Middle frontal gyrus (tissue), 1 donor: ENCODE measurements at regions not wholly inside any gene's neighbourhood (a gene's known extent, or its start where the extent isn't known, plus 50 kb on each side); places are given as distances from the start of the nearest gene placed in this dataset.
"Not testable (repeated sequence)": the region's sequence is repeated elsewhere in the genome, so short reads cannot be mapped to it uniquely, and the experiment has no call there.

Experiments used
- DNase-seq: peaks from one replicate; pipeline ENCODE4 v3.0.0-alpha.2; 2015; ENCODE audit warnings: low spot score; ENCODE audit errors: extremely low spot score

DNA sequence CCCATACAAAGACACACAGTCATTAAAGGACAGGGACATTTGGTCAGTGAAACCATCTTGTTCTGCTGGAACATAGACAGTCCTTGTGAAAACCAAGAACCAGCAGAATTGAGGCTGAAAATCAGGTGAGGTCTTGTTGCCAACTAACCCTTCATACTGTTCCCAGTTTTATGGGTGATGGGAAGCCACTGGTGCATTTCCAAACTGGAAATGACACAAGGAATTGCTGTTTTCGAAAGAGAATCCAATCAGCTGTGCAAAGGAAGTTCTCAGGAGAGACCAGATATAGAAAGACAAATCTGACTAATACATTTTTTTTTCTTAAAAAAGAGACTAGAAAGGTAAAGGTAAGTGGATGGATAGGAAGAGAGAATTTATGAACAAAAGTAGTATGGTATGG is 948.2 kb downstream of the TSN start:
- no peak for DNase-seq

DNA sequence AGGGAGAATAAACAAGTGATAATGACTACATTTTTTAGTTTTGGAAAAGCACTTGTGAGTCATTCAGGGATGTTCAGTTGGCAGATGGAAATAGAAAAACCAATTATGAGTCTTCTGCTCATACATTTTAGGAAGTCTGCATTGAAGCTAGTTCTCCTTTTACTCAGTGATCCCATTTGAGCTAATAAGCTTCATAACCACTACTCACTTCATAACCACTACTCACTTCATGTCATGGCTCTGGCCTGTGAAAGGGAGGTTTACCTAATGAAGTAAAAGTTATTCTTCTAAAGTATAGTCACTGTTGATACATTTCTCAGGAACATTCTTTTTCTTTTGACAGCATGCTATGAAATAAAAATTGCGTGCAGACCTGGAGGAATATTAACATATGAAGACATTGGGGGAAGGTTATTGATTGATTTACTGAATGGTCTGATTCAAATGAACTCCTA is 948.7 kb downstream of the TSN start:
- DNase-seq = no peak

DNA sequence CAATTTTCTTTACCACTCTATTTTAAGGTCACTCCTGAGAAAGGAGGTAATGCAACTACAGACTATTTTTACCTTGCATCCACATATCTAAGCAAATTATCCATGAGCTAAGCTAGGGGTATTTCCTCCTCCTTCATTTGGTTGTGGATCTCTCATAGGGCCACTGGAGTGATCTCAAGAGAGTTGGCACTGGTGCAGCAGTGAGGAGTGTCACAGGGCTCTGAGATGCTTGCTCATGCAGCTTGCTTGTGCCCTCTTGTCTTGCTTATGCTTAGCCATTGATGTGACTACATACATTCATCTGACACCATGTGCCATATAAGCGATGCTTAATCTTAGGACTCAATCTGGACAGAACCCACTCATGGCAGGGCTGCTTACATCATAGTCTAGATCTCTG is 950.3 kb downstream of the TSN start:
- DNase-seq = no peak

DNA sequence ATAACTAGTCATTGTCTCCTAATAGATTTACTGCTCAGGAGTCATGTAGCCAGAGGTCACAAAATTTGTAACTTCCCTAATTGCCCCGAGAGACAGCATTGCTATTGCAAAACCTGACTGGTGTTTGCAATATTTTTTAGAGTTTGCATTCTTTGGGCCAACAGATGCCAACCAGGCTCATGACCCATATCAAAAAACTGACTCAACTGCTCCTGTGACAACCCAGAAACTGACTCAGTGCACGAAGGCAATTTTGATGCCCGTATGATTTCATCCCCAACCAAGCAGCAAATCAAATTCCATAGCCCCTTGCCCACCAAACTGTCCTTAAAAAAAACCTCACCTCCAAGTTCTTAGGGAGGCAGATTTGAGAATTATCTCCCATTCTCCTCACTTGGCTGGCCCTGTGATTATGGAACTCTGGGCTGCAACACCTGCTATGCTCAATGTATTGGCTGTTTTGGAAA is 951.3 kb downstream of the TSN start:
- no peak for DNase-seq

DNA sequence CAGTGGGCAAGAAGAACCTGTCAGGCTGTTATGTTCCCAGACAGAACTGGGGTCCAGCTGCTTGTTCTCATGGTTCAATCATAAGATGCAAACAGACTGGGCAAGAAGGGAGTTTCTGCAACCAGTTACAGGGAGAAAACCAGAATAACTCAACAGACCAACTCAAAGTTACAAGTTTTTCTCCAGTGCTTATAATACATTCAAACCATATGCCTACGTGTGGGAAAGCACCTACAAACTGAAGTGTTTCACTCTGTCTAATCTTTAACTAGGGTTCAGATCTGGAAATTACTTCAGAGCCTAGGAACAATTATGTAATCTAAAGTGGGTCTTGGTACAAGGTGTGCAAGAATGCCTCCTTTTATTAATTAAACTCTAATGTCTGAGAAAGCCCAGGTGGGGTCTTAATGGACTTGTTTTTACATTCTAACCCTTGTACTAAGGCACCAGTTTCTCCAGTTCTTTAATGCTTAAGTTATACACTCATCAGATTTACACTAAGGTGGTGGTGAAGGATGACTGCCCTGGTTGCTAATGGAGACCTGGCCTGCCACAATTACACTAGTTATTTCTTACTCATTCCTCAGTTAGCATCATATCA is 951.9 kb downstream of the TSN start:
- no peak for DNase-seq

DNA sequence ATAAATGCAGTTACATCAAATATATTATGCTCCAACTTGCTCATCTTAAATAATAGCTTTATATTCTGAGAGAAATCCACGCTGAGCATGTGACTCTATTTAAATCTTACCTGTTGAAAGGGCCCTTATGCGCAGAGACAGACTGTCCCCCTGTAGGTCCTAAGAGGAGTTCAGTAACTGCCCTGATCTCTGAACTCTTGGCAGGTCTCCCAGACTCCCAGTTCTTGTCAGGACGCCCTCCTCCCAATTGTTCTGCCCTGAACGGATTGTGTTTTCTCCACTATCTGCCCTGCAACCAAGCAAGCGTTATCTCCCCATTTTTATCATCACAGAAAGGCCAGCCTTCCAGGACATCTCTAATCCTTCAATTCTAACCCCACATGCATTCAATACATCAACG is 954.6 kb downstream of the TSN start:
- DNase-seq = no peak

DNA sequence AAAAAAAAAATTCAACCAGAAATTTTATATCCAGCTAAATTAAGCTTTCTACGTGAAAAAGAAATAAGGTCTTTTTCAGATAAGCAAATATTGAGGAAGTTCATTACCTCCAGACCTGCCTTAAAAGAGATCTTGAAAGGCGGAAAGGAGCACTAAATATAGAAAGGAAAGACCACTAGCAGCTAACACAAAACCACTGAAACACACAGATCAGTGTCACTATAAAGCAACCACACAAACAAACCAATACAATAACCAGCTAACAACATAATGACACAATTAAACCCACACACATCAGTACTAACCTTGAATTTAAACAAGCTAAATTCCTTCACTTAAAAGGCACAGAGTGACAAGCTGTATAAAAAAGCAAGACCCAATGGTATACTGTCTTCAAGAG is 958.3 kb downstream of the TSN start:
- no peak for DNase-seq

DNA sequence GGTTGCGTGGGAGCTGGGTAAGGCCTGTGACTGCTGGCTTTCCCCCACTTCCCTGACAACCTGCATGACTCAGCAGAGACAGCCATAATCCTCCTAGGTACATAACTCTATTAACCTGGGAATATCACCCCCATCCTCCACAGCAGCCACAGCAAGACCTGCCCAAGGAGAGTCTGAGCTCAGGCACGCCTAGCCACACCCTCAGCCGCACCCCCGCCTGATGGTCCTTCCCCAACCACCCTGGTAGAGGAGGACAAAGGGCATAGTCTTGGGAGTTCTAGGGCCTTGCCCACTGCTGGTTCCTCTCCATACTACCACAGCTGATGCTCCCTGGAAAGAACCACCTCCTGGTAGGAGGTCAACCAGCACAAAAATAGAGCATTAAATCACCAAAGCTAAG is 965.4 kb downstream of the TSN start:
- DNase-seq = not testable (repeated sequence)

DNA sequence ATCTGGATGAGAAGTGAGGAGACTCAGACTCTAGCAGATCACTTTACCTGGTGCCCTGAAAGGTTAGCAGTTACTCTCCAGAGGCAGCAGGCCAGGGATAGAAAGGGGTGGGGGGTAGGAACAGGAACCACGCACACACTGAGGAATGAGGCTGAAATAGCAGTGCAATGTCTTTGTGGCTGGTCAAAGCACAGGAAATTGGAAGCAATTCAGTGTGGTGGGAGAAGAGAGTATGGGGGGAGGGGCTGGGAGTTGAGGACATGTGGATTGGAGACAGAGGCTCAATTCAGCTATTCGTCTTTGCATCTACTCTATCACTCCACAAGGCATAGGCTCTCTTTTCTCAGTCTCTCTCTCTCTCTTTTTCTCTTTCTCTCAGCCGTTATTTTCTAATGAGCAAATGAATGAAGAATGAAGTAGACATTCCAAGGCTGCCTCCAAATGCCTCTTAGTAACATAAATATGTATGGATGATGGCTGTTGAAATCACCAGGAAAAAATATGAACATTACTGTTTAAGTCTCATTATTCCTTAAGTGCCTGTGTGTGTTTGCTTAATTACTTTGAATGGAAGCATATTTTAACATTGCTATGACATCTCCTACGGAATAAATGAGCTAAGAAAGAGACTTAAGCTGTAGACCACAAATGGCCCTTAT is 979.4 kb downstream of the TSN start:
- no peak for DNase-seq

DNA sequence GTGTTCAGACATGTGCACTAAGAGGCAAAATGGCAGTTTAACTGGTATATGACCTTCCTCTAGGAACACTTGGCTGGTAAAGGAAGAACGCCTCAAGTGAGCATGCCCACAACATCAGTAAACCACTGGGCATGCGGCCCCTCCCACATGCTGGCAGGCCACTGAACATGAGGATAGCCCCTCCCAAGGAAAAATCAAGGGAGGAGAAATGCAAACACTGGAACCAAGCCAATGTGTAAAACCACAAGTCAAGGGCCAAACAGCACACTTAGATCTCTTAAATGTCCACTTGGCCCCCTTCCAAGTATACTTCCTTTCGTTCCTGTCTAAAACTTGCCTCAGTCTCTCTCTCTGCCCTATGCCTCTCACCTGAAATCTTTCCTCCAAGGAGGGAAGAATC is 980.8 kb downstream of the TSN start:
- DNase-seq = no peak

DNA sequence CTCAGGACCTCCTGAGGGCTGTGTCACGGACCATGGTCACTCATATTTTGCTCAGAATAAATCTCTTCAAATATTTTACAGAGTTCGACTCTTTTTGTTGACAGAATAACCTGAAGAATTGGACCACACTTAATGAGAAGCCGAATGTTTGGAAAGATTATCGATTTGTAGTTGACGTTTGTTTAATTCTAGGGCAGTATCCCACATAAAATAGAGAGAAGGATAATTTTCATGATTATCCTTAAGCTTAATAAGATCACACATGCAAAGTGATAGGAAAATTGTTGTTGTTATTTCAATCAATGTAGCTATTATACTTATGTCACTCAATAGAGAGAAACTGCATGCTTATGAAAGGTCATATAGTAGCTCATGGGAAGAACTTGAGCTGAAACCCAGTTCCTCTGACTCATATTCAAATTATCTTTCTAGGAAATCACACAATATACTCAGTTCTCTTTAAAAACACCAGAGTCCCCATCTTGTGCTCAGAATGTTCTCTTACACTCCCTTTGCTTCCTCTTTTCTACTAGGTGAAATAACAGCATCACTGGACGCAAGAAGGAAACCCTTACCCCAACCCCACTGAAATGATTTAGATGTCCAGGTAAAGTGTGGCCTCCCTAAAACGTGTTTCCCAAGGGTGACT is 982.1 kb downstream of the TSN start:
- DNase-seq = no peak

DNA sequence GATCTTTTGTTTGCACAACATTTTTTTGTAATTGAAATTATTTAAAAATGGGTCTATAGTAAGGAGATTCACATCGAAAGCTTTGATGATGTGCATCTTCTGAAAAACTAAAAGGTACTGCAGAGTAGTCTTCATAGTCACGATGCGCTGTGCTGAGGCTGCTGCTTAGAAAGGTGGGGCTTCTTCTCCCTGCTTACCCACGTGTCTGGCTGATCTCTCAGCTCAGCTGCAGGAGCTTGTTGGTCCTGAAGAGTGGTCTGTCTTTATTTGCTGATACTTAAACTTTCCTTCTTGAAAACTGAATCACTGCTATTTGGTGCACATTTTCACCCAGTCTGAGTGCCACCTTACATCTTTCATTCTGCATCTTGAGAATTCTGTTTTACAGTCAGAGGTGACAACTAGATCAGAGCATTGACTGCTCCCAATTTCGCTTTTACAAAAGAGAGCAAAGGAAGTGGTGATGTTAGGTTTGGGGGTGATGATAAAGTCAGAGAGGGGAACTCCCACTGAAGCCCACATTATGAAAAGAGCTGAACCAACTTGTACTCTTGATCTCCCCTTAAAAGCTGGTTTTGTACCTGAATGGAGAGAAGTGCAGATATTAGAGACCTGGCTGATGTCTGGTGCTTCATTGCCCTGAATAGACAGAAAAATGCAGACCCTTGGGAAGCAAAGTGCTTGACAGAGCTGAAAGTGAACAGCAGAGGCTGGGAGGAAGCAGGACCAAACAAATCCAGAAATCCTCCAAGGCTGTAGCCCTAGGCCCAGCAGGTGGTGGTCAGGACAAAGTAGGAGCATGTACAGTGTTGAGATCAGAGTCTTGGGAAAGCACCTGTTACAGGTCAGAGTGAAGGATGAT is 984.5 kb downstream of the TSN start:
- DNase-seq = no peak

DNA sequence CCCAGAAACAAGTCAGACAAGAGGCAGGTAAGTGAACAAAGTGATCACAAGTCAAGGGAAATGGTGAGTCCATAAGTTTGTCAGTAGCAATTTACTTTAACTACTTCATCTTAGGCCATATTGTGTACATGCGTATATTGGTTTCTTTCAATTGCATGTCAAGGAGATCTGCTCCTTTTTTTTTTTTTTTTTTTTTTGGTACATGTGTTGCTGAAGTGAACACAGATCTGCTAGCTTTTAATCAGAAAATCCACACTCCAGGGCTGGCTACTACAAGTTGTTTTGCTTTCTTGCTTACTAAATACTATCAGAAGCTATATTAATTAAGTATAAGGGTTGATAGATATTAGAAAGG is 985.1 kb downstream of the TSN start:
- no peak for DNase-seq

DNA sequence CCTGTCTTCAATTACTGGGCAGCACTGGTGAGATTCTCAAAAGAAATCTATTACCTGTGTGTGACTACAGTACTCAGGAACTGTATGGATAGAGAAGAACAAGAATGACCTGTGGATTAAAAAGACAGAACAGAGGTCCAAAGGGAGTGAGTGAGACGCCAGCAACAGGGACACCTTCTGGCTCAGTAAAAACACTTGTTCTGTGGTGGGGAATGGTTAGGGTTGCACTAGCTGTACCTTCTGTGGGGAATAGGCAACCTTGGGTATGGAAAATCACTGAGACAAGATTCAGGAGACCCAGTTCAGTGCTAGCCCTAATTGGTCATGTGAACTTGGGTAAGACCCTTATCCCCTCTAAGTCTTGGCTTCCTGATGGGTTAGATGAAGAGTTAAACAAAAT is 986.0 kb downstream of the TSN start:
- DNase-seq = no peak

DNA sequence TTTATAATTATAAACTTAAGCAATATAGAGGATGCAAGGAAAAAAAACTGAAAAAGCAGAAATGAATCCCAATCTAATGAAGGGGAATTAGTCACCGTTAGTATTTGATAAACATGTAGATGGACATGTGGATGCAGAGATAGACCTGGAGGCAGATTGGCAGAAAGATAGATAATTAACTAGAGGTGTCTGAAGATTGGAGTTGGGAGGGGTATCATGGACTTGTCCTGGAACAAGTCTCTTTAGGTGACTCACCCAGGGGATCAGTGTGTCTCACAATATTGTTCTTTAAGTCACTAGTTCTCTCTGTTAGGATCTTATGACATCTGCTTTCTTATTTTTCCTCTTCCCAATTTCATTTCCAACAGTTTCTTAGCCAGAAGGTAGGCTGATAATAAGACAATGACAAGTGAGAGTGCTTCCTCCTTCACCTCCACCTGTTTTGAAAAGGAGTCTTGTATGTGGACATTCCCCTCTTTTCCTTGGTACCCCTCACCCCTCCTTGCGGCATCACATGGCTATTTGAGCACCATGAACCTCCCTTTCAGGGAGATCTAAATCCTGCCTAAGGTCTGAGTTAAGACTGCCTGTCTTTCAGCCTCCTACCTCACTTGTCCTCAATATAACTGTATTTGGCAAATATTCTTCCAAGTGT is 987.7 kb downstream of the TSN start:
- no peak for DNase-seq

DNA sequence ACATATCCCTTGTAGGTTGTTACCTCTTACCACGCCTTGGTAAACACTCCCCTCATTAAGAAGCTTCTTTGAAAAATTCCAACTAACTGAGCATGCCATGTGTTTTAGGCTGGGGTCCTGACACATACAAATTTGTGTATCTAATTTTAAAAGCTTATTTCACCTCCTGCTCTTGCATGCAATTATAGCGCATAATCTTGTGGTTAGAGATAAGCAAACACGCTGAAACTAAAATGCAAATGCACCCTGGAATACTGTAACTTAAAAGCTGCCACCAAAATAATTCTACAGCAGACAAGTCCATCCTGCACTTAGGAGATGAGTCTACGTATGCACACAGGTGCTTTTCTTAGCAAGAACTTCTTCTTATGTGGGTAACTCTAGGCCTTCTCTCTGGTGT is 990.2 kb downstream of the TSN start:
- no peak for DNase-seq

DNA sequence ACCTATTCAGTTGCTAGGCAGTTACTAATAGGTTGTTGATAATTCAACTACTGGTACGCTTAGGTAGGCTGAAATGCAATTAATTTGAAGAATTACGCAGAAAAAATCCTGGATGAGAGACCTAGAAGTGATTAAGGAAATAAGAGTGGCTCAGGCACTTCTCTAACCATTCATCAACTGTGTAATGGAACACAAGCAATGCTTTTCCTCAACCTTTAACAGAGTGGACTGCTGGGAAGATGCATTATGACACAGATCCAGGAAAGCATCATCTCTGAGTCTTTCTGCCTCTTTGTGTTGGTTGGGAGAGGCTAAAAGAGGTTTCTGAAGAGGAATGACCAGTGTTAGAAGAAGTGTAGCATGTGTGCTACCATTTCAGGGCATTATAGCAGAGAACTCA is 992.2 kb downstream of the TSN start:
- no peak for DNase-seq

DNA sequence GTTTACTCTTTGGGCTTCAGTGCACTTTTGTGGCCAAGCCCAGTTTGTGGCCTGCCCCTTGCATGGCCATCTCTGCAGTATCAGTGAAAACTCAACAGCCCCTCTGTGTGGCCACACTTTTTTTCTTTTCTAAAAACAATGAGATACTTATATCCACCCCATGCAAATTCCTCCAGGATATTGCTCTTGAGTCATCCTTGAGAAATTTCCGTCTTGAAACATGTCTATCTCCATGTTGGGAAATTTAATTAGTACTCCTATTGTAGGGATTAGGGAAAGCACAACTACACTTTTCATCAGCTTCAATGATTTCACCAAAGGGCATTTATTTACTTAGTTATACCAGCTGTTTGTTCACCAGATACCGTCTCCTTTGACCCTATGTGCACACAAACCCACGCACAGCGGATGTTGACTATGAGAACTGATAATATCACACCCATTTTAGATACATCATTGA is 993.1 kb downstream of the TSN start:
- DNase-seq = no peak

DNA sequence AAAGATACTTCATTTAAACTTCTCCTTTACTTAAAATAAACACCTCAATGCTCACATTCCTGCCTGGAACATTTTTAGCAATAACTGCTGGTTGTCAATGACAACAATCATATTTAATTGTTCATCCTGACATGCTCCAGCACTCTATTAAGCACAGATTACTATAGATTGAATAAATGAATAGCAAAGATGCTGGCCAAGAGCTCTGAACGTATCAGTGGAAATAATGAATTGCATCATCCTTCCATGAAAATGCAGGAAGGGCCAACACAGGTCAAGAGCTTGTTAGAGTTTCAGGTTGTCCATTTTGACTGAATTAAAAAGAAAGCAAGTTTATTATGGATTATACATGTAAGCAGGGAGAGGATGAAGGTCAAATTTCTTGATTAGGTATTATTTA is 994.0 kb downstream of the TSN start:
- no peak for DNase-seq

DNA sequence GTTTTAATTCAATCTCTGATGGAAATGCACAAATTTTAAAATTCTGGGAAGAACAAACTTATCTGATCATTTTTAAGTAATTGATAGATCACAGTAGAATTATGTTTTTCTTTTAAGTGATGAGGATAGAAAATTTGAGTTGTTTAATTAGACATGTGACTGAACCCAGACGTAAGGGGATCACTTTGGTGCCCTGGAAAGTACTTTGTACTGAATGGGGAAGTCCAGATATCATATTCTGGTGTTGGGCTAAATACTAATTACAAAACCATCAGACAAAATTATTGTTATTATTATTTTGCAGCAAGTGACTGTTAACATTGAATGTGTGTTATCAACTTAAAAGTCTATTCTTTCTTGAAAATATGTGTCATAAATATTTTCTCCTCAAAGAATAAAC is 994.6 kb downstream of the TSN start:
- DNase-seq = no peak

DNA sequence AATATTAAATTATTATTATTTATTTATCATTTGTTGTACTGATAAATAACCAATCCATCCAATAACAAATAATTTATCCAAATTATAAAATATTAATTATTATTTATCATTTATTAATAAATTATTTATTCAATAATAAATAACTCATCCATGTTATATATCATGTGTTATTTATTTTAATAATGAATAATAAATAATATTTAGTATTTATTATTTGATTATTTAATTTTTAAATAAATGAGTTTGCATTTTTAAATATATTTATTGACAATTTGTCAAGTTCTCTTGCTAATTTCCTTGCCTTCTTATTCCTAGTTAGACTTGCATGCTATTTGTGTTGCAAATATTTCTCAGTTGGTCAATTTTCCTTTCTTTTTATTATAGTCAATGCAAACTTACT is 995.4 kb downstream of the TSN start:
- no peak for DNase-seq
